BJ (cell line): ENCODE measurements at regions not wholly inside any gene's neighbourhood (a gene's known extent, or its start where the extent isn't known, plus 50 kb on each side); places are given as distances from the start of the nearest gene placed in this dataset.

Source experiments
- CTCF ChIA-PET: fragments of 350-600 bp; formaldehyde crosslinking; extraction: SDS; loops from one replicate; lab custom pipeline; 2021; ENCODE audit warnings: antibody characterized with exemption, inconsistent platforms; lab: Yijun Ruan, JAX
- POLR2A ChIA-PET: fragments of 300-600 bp; sonication (Branson Sonifier 250); formaldehyde crosslinking; extraction: SDS; loops from one replicate; lab custom pipeline; 2021; ENCODE audit warnings: antibody characterized with exemption; lab: Charles Lee
- DNase-seq: peaks from one replicate; pipeline ENCODE4 v3.0.0-alpha.2; 2011; ENCODE audit warnings: low read depth
- H3K27me3 ChIP-seq: 2 replicates; pipeline ENCODE4 v1.6.0; 2011; ENCODE audit warnings: low read length; ENCODE audit not compliant: control insufficient read depth, insufficient read depth
- H3K36me3 ChIP-seq: 2 replicates; pipeline ENCODE4 v1.5.1; 2011; ENCODE audit warnings: low read length; ENCODE audit not compliant: control insufficient read depth, insufficient read depth
- H3K4me3 ChIP-seq: 2 replicates; pipeline ENCODE4 v1.5.1; 2011; ENCODE audit warnings: low read depth, mild to moderate bottlenecking, control low read depth, low read length
- CTCF ChIP-seq: IDR thresholded peaks from 2 replicates; pipeline ENCODE4 v1.5.1; 2011; ENCODE audit warnings: low read depth, mild to moderate bottlenecking, control low read depth, inconsistent platforms, low read length, moderate library complexity; ENCODE audit not compliant: insufficient read depth

- CTCF ChIA-PET, result interaction anchor here (0.6 kb wide), 1 partner anchor 1074 kb away, joined by 3 read pairs; no protein-coding TSS in a partner anchor
- no peak for TF ChIP-seq CTCF
- peaks cover 12% of the 10 kb centered on the region for H3K27me3 ChIP-seq
- no peak for DNase-seq
- H3K4me3 ChIP-seq, result no peak overlapping the region
- POLR2A ChIA-PET, result no interaction called here
- no peaks in the 10 kb centered on the region for H3K36me3 ChIP-seq
Measured at GRCh38 chr5:77943851-77944250, 167.7 kb upstream of the TBCA start.

GRCh38 chr5:77942578-77943239, 166.6 kb upstream of the TBCA start:
- CTCF ChIA-PET, result no interaction called here
- no peak for DNase-seq
- no peak overlapping the region for H3K4me3 ChIP-seq
- TF ChIP-seq CTCF, result no peak
- H3K36me3 ChIP-seq, result no peaks in the 10 kb centered on the region
- POLR2A ChIA-PET, result no interaction called here
- peaks cover 13% of the 10 kb centered on the region for H3K27me3 ChIP-seq

- ChIA-PET CTCF (no interaction called here), POLR2A (no interaction called here)
- Histone ChIP-seq H3K4me3 (no peak overlapping the region), H3K36me3 (no peaks in the 10 kb centered on the region), H3K27me3 (peaks cover 9% of the 10 kb centered on the region)
- TF ChIP-seq CTCF, result no peak
- no peak for DNase-seq
Measured at GRCh38 chr5:77937015-77937908, 161.1 kb upstream of the TBCA start.

GRCh38 chr5:77936365-77936693, 160.2 kb upstream of the TBCA start:
- ChIA-PET CTCF (no interaction called here), POLR2A (no interaction called here)
- no peak for TF ChIP-seq CTCF
- no peaks in the 10 kb centered on the region for H3K36me3 ChIP-seq
- H3K27me3 ChIP-seq, result peaks cover 9% of the 10 kb centered on the region
- no peak for DNase-seq
- H3K4me3 ChIP-seq, result no peak overlapping the region

- peaks cover 8% of the 10 kb centered on the region for H3K27me3 ChIP-seq
- TF ChIP-seq CTCF, result no peak
- H3K4me3 ChIP-seq, result no peak overlapping the region
- H3K36me3 ChIP-seq, result no peaks in the 10 kb centered on the region
- DNase-seq, result no peak
- POLR2A ChIA-PET, result no interaction called here
- CTCF ChIA-PET, result no interaction called here
Measured at GRCh38 chr5:77935506-77936364, 159.6 kb upstream of the TBCA start.
